HL-60 (cell line): ENCODE measurements at regions not wholly inside any gene's neighbourhood (a gene's known extent, or its start where the extent isn't known, plus 50 kb on each side); places are given as distances from the start of the nearest gene placed in this dataset.

ENCODE experiments used
- CTCF ChIP-seq: IDR thresholded peaks from one replicate; pipeline ENCODE4 v1.5.1; 2011; ENCODE audit warnings: low read length, control low read depth, inconsistent platforms; ENCODE audit not compliant: insufficient read depth
- REST ChIP-seq: IDR thresholded peaks from 2 replicates; pipeline ENCODE4 v1.6.1; 2012; ENCODE audit warnings: low read depth; ENCODE audit not compliant: insufficient replicate concordance

- TF ChIP-seq CTCF (no peak), REST (no peak)
These were observed 993.2 kb downstream of the OTOL1 start for GRCh38 chr3:162489853-162490252.
